Retinal pigment epithelial cell (primary cell): ENCODE measurements at regions not wholly inside any gene's neighbourhood (a gene's known extent, or its start where the extent isn't known, plus 50 kb on each side); places are given as distances from the start of the nearest gene placed in this dataset.

ENCODE experiments used
- DNase-seq: peaks from one replicate; pipeline ENCODE4 v3.0.0-alpha.2; 2010; ENCODE audit warnings: low read depth
- H3K4me3 ChIP-seq: 2 replicates; pipeline ENCODE4 v1.5.1; 2011; ENCODE audit warnings: mild to moderate bottlenecking, low read length, control low read depth, moderate library complexity
- TF ChIP-seq, protein P1 (sequence below): conservative IDR thresholded peaks from 2 replicates; pipeline ENCODE4 v1.5.1; 2011; ENCODE audit warnings: low read depth, low read length, control low read depth, inconsistent platforms

DNA sequence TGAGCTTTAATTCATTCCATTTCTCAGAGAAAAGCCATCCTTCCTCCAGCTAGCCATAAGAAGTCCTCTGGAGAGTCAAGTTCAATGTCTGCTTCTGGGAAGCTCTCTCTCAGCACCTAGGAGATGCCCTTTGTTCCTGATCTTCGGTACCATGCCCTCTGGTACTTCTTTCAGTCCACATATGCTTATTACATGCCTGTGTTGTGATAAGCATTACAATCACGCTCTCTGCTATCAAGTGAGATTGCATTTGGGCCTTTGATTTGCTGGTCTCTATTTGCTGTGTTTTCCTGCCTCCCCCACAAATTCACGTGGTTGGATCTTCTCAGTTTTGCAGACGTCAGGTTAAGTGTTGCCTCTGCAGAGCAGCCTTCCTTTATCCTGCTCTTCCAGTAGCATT, 178.1 kb downstream of the TOX3 start:
- H3K4me3 ChIP-seq = no peak overlapping the region
- DNase-seq = no peak
- TF ChIP-seq, protein P1, sequence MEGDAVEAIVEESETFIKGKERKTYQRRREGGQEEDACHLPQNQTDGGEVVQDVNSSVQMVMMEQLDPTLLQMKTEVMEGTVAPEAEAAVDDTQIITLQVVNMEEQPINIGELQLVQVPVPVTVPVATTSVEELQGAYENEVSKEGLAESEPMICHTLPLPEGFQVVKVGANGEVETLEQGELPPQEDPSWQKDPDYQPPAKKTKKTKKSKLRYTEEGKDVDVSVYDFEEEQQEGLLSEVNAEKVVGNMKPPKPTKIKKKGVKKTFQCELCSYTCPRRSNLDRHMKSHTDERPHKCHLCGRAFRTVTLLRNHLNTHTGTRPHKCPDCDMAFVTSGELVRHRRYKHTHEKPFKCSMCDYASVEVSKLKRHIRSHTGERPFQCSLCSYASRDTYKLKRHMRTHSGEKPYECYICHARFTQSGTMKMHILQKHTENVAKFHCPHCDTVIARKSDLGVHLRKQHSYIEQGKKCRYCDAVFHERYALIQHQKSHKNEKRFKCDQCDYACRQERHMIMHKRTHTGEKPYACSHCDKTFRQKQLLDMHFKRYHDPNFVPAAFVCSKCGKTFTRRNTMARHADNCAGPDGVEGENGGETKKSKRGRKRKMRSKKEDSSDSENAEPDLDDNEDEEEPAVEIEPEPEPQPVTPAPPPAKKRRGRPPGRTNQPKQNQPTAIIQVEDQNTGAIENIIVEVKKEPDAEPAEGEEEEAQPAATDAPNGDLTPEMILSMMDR = no peak

DNA sequence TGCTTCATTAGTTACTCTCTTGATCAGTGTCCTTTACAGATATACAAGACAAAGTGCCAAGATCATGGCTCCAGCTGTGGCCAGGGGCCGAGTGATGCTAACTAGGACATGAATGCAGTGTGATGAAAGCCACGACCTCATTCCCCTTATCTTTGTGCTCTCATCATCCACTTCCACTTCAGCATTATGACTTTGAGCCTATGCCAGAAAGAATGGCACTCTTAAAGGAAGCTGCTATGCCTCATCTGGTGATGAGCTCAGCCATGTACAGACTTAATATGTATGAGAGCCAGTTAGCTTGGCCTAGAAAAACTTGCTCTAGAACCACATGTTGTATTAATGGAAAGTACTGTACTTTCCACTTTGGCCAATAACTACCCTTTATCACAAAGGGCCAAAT, 179.1 kb downstream of the TOX3 start:
- no peak overlapping the region for H3K4me3 ChIP-seq
- no peak for DNase-seq
- TF ChIP-seq, protein P1 = no peak

DNA sequence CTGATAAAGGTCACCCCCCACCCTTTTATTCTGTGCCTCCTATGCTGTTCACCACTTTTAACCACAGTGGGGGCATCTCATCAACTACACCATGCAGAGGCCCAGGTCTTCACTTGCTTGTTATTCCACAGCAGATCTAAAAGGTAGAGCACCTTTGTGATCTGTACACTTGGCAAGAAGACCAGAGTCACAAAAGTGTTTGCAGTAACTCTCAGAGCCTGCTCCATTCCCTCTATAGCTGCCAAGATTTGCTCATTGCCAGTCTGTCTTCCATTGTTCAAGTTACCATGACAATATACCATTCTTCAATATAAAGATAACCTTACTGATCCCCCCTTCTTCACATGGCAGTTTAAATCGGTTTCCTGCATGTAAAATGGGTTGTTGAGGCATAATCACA, 180.0 kb downstream of the TOX3 start:
- no peak overlapping the region for H3K4me3 ChIP-seq
- no peak for DNase-seq
- TF ChIP-seq, protein P1 = no peak

- no peak overlapping the region for H3K4me3 ChIP-seq
- no peak for DNase-seq
- TF ChIP-seq, protein P1 = no peak
Observed at GRCh38 chr16:52364500-52364899, 182.4 kb downstream of the TOX3 start.

DNA sequence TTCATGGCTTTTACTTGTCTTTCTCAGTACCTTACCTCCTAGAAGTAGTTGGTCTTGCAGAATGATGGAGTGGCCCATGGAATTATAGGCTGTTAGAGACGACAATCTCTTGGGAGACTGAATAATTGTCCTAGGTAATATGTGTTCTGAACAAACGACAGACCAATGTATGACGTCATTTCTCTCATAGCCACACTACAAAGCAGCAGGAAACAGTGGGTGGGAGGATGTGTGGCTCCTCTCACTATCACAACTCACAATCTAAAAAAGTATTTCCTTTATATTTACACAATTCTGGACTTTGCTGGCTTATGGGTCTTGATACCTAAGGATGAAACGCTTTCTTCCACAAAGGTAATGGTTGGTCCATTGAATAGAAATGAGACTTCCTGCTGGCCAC, 183.9 kb downstream of the TOX3 start:
- TF ChIP-seq, protein P1 = no peak
- no peak overlapping the region for H3K4me3 ChIP-seq
- no peak for DNase-seq

DNA sequence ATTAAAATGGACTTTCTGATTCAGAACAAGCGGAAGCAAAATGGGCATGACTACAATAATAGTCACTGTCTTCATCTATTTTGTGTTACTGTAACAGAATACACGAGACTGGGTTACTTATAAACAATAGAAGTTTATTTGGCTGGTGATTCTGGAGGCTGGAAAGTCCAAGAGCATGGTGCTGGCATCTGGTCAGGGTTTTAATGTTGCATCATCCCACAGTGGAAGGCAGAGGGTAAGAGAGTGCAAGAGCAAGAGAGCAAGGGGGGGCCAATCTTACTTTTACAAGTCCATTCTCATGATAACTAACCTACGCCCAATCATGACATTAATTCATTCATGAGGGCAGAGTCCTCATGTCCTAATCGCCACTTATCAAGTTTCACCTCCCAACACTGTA, 189.2 kb downstream of the TOX3 start:
- DNase-seq = no peak
- TF ChIP-seq, protein P1 = no peak
- H3K4me3 ChIP-seq = no peak overlapping the region

- DNase-seq = no peak
- H3K4me3 ChIP-seq = no peak overlapping the region
- TF ChIP-seq, protein P1 = no peak
Observed at GRCh38 chr16:52353249-52353648, 193.7 kb downstream of the TOX3 start.
